ENCODE measurements at regions not wholly inside any gene's neighbourhood (a gene's known extent, or its start where the extent isn't known, plus 50 kb on each side); places are given as distances from the start of the nearest gene placed in this dataset.

GRCh38 chr3:147925272-147925671, 516.1 kb downstream of the ZIC1 start:
- no peak for TF ChIP-seq CTCF (IDR thresholded peaks at IDR 0.05)
- no peak for TF ChIP-seq POLR2AphosphoS5 (IDR thresholded peaks at IDR 0.05; ENCODE audit: low read depth, low read length)
- TF ChIP-seq REST (IDR thresholded peaks at IDR 0.05; ENCODE audit: insufficient read depth in 1 of 2, low read depth in 2 of 2, low read length in 1 of 2) = no peak

All from Panc1 (cell line).